ENCODE measurements at regions not wholly inside any gene's neighbourhood (a gene's known extent, or its start where the extent isn't known, plus 50 kb on each side); places are given as distances from the start of the nearest gene placed in this dataset.
"Not testable (repeated sequence)": the region's sequence is repeated elsewhere in the genome, so short reads cannot be mapped to it uniquely, and the experiment has no call there.

DNA sequence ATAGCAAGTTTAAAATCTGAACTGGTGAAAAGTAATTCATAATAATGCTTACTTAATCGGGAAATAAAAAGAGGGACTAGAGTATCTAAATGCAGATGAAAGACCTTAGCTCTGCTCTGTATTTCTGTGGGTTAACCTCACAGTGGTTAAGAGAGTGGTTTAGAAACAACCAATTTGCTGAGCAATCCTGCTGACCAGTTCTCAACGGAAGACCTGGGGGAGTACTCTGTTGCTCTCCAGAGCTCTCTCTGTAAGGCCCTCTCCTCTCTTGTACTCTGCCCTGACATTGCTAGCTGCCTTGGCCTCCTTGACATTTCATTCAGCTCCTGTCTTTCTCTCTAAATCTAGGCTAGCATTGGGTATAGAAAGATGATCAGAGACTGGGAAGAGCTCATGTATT is 1186.6 kb upstream of the SEMA6A start:
- no peak for DNase-seq

DNA sequence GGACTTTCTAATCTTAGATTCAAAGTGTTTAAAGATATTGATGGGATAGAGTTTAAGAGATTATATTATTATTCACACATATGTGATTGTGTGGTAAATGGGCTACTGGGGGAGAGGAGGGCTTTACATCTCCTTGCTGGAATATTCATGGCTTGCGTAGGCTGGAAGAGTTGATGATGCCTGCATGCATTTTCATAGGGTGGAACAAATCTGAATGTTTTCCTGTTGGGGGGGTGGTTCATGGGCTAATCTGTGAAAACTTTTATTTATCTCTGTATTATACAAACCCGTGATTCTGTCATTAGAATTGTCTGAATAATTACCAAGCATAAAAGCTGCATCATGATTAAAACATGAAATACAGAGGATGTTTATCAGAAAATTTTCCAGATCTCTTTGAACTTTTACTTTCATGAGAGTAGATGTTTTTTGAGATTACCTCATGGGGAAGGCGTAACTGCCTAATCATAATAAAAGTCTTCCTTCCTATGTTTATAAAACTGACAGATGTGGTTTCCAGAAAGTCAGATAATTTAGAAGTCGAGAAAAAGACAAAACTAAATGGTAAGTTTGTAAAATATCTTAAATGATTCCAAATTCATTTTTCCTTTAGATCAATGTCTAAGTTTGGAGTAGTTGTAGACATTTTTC is 1185.4 kb upstream of the SEMA6A start:
- no peak for DNase-seq

DNA sequence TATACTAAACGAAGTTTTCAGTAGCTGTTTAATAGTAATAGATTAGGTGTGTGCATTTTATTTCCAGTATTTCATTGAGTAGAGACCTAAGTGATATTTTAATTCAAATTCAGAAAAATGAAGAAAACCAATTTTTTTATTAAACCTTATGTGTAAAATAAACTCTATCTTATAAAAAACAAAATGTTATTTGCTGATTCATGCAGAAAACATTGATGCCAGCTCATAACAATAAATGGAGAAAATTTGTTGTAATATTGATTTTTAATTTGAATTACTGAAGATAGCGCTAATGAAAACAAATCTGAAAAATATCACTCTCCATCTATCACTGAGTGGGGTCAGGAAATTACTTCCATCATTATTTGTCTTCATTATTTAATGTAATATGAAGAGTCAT is 1177.8 kb upstream of the SEMA6A start:
- no peak for DNase-seq

DNA sequence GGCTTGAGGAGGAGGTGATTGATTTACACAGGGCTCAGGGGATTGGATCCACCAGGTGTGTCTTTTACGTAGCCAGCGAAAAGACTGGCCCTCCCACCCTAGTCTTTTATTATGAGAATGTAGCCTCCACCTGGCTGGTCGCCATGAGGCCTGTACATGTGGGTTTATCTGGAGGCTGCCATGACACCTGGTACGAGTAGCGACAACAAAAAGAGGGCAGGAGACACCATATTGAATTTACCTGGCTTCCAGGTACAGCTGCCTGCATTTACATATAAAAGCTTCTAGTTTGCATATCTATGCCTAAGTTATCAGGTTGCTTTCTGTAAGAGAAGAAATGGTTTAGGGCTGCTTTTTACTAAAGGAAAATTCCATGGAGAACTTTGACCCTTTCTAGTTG is 1173.7 kb upstream of the SEMA6A start:
- no peak for DNase-seq

DNA sequence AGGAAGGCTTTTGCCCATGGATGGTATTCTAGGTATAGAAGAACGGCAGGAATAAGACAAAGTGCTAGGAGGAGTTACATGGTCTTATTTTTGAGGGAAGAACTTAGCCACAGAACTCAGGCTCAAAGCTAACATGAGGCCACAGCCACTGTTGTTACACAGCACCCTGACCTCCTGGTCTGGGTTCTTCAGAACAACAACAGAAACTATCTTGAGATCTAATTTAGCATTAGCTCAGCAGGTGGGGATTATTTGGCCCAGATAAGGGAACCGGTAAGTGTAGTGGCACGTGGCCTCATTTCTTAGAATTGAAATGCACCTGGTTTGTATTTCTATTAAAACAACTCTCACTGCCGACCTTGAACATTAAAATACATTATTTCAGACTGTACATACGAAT is 1168.7 kb upstream of the SEMA6A start:
- DNase-seq, result no peak

DNA sequence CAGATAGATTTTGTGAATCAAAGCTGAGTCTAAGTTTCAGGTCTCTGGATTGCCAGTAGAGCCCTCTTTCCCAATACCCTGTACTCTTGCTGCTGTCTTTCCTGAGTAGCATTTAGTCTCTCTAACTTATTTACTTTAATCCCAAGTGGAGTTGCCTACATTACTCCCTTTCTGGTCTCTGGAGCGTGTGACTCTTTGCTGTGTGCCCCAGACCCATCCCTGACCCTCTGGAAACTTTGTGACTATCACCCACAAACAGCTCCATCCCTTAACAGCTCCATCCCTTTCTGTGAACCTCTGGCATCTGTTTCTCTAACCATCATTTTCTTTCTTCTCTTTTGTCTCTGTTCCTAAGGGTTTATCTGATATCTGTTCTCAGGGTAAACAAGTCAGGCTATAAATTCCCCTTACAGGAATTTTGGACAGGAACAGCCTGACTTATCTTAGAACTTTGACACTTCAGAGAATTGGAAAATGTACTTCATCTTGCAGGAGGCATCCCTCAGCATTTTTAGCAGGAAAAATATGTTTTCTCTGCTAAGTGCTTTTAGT is 1167.1 kb upstream of the SEMA6A start:
- DNase-seq, result no peak

DNA sequence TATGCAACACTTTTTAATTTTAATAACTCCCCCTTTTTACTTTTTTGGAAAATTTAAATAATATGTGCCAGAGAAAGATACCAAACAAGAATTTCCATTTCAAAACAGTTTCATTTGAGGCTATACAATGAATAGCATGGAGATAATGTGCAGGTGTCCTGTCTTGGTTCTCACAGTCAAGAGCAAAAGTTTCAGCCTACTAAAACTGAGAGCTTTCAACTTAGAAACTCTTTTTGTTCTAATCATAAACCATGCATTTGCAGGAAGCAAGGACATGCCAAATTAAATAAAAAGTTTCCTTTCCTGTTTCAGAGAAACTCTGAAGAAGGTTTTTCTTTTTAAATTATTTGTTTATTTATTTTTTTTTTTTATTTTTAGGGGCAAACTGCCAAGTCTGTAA is 1165.6 kb upstream of the SEMA6A start:
- DNase-seq, result no peak

DNA sequence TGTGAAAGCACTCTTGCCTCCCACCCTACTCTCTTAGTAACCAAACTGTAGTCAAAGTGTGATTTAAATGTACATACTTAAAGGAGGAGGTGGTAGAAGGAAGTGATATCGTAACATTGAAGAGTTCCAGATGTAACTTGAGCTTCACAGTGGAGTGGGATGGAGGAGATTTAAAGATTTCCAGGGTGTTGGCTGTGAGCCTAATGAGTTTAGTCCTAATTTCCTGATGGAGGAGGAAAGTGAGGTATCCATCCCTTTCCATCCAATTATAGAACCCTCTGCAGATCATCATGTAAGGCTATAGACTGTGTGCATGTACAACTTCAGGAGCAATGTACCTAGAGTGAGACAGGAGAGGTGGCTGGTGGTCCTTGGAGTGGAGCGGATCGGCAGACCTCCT is 1163.9 kb upstream of the SEMA6A start:
- no peak for DNase-seq

DNA sequence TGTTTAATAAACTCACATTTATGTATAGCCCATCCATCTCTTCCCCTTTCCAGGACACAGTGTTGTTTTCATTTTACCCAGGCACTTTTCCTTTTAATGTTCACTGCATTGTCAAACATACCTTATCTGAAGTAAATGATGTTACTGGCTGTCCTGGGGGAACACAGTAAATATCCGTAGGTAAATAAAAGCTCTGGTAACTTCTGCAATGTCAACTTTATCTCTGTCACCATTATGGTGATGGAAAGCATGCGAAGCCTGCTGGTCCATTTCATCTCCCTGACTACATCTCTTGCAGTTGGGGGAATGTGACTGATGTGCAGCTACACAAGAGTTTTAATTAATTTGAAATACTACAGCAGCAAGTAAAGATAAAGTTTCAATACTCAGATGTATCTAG is 1162.1 kb upstream of the SEMA6A start:
- DNase-seq, result no peak

DNA sequence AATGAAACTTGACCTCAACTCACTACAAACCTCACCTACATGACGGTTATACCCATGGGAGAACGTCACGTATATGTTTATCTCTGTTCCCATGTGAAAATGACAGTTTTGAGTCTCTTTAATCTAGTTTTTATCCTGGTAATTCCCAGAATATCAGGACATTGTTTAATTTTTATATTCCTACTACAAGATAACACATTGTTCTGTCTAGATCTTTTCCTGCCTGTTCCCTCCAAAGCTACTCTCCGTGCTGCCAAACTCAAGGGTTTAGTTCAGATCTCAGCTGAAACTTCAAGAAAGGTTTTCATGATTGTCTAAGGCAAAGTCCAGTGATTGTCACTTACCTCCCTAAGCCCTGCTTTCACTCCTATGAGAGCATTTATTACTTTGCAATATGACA is 1159.4 kb upstream of the SEMA6A start:
- no peak for DNase-seq

DNA sequence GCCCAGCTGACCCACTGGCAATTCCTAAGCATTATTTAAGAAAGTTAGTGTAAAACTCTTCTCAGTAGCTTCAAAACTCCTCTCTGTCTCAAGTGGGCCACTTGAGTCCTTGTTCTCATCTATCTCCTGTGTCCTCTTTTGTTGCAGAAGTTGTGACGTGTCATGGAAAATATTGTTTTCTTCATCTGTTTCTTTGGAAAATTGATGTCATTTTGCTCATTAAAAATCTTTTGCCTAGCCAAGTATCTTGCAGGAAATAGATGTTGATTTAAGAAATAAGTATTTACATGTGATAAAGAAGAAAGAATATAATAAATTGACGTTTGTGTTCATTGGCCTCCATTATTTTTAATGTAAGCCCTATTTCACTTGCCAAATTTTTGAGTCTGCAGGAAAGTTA is 1158.4 kb upstream of the SEMA6A start:
- DNase-seq, result no peak

DNA sequence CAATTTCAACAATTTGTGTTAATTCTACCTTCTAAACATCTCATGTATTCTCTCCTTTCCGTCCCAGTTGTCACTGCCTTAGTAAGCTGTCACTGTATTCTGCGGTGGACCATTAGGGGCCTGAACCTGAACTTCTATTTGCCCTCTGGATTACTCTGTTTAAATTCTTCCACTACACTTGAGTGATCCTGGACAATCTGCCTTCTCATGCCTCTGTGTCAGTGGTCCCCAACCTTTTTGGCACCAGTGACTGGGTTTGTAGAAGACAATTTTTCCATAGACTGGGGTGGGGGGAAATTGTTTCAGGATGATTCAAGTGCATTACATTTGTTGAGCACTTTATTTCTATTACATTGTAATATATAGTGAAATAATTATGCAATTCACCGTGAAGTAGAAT is 1157.6 kb upstream of the SEMA6A start:
- DNase-seq, result no peak

DNA sequence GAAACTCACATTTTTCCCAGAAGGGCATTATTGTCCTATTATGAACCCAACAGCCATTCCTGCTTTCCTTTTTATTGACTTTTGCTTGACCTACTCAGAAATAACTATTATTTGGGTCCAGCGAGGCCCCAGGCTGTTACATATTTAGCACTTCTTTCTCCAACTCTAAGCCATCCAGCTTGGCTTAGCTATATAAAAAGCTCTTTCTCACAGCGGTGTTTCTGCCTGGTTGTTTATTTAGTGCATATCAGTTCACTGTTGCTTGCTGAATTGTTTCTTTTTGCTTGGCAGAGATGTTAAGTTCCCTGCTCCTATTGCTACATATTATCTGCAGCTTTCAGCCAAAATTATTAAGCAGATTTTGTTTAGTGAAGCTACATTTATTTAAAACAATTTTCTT is 1156.8 kb upstream of the SEMA6A start:
- DNase-seq, result no peak

DNA sequence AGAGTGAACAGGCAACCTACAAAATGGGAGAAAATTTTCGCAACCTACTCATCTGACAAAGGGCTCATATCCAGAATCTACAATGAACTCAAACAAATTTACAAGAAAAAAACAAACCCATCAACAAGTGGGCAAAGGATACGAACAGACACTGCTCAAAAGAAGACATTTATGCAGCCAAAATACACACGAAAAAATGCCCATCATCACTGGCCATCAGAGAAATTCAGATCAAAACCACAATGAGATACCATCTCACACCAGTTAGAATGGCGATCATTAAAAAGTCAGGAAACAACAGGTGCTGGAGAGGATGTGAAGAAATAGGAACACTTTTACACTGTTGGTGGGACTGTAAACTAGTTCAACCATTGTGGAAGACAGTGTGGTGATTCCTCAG is 1146.2 kb upstream of the SEMA6A start:
- DNase-seq, result not testable (repeated sequence)

DNA sequence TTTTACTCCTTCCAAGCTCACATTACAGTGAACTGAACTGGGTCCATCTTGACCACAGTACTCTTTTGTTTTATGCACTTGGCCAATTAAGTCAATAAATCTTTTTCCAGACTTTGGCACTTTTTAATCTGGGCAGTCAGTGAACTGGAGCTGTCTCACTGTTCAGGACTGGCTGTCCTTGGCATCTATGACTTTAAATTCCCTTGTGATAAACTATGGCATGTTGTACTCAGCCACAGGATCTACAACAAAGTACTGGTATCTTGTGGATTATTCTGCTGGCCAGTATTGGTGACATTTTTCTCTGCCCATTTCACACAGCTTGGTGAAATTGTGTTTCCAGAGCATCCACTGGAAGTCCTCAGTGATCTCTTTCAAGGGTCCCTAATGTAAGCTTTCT is 1144.8 kb upstream of the SEMA6A start:
- no peak for DNase-seq

DNA sequence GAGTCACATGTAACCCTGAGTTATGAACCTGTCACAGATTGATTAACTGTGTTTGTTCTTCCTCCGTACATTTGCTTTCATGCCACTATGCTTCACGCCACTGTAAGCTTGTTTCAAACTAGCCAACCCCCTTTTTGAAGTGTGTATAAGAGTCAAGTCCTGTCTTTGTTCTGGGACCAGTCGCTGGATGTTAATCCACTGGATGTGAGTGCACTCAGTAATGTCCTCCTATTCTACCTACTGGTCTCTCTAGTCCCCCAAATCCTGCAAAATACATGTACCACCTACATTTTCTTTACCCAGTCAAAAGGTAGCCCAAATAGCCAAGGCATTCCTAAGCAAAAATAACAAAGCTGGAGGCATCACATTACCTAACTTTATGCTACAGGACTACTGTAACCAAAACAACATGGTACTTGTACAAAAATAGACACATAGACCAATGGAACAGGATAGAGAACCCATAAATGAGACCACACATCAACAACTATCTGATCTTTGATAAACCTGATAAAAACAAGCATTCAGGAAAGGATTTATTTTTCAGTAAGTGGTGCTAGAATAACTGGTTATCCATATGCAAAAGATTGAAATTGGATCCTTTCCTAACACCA is 1139.1 kb upstream of the SEMA6A start:
- DNase-seq, result no peak

DNA sequence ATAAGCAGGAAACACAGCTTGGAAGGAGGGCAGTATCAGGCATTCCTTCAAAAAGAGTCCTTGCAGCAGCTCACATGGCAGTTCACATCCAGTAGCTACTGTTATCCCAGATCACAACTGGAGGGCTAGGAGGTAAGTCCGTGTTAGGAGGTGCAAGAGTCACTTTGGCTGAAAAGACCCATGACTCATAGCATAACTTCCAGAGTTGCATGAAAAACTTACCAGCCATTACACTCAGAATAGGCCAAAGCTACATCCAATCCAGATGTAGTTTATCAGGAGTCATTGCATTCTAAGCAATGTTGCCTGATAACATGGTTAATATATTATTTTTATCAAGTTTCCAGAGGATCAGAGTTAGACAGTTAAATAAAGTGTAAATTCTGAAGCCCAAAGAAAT is 1126.4 kb upstream of the SEMA6A start:
- DNase-seq, result no peak

DNA sequence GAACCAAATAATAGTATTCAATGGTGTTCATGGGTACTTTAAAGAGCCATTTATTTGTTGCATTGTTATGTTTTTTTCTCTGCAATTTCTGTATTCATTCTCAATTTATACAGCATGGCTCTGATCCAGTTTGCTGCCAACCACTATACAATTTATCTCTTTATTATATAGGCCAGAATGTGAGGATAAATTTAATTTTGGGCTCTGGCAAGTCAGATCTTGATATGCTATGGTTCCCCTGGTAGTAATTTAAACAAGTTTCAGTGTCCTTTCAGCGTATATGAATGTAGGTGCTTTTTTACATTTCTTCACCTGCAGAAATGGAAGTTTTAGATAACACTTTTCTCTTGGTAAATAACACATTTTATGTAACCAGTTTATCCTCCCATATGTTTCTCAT is 1118.0 kb upstream of the SEMA6A start:
- DNase-seq, result no peak

DNA sequence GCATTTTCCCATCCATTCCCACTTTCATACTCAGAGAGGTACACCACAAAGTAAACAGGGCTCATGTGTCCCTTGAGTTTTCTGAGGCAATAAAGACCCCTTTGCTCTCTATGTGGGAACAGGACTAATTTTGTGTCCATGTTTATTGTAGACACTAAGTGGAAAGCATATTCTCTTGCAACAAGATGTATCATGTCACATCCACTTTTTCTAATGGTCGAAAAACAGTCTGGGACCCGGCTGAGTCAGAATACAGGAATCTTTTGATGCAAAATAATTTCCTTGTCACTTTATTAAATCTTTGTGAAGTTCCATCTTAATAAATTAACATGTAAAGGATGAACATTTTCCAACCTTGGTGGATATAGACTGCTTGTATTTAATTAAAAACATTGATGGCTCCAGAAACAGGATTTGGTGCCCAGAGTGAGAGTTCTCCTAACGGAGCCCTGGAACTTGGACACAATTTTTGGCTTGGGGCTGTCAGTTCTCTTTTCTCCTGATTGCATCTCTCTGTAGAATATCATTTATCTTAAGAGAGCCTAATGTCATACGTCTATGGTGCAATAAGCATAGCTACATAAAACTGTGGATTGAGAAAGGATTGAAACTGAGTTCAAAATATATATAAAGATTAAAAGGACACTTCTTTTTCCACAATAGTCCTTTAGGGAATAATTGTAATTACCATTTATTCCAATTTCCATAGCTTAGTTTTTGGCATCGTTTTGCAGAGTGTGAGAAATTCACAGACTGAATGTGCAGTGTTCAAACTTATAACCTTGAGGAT is 1116.7 kb upstream of the SEMA6A start:
- no peak for DNase-seq

DNA sequence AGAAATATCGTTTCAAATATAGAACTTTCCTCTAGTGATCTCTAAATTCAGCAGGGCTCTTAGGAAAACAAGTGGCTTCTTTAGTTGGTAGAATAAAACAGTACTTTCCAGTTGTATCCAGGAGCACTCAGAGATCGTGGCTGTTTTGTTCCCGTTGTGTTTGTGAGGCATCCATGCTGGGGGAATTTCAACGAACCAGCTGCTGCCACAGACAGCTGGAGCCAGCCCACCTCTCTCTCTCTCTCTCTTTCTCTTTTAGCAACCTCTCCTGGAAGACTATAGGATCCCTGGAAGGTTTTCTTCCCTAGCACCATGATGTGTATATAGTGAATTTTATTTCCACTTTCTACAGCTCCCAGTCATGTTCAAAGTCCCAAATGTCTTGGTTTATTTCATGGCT is 1116.0 kb upstream of the SEMA6A start:
- no peak for DNase-seq

DNA sequence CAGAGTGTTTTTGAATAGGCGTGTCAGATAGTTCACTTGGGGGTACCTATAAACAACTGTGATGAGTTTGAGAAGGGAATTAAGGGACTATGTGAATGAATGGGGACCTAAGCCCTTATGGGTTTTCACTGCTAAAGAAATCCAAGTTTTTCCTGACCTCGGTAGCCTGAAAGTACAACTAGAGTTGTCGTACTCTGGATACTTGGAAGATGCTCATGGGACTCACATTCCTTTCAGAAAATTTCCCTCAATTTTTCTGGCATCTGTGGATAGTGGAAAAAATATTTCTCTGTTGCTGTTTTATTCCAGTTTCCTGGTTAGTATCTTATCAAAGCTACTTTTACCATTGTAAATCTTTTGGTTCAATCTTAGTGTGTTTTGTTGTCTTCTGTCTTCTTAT is 1112.3 kb upstream of the SEMA6A start:
- no peak for DNase-seq

DNA sequence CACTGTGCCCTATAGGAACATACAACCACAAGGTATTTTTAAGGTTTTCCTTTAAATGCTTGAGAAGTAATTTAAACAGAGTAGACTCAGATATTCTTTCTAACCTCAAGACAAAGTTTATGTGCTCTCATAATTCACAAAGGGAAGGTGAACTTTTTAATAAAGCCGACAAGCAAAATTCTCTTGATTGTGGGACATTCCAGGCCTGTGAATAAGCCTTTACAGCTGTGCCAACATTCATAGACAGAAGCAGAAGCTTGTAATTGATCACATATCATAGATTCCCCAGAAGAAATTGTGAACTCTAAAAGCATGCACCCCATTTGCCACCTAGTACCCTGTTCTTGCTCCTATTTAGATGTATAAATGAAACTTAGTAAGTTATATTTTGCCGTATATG is 1107.8 kb upstream of the SEMA6A start:
- no peak for DNase-seq

DNA sequence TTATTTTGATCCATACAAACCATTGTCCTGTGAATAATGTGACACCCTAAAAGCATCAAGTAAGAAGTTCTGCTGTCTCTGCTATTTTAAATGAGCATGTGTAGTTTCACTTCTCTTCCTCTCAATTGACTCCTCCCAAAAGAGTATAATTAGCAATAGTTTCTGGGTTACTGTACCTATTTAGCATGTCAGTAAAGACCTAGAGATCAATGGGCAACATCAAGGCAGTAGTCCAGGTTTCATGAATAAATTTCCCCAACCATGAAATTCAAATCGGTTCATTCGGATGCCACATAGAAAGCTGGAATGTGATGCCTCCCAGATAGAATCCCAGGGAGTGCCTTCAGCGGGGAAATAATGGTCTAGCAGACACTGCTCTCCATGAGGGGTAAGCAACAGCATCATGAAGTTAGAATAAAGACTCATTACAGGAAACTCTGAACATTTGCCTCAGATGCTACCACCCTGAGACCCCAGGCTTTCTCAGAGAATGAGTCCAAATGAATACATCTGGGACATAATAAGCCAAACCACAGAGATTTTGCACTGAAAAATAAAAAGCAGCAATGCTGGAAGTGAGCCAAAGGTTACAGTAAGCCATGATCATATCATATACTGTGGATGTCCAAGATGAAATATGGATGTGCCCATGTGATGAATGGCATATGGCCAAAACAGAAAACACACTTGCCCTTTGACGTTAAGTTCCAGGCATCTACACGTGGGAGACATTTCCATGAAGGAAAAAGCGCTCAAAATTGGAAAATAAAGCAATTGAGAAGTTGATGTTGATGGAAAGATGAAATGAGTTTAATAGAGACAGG is 1107.0 kb upstream of the SEMA6A start:
- no peak for DNase-seq

All from stimulated activated CD4-positive, alpha-beta T cell treated with anti-CD3 and anti-CD28 coated beads, Interleukin-4, amount 100 ng/mL, for 4 hours (primary cell).